ENCODE measurements at regions not wholly inside any gene's neighbourhood (a gene's known extent, or its start where the extent isn't known, plus 50 kb on each side); places are given as distances from the start of the nearest gene placed in this dataset.
"Not testable (repeated sequence)": the region's sequence is repeated elsewhere in the genome, so short reads cannot be mapped to it uniquely, and the experiment has no call there.

GRCh38 chr4:10879411-10880110 lies 195.0 kb upstream of the CLNK start:
- DNase-seq: no peak

DNA sequence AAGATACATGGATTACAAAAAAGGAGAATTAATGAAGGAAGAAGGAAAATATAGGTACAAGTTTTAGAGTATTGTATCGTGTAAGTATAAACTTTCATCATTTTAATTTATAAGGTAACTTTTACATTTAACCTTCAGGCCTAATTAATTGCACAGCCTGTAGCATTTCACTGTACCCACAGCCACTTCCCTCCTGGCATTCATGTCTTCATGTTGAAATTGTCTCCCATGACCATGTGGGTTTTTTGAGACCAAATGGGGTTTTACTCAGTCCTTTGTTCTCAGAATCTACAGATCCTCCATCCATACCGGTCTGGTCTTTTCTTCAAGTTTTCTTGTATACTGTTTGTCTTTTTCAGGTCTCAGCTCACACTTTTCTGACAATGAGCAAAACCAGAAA lies 194.3 kb upstream of the CLNK start:
- no peak for DNase-seq

GRCh38 chr4:10877076-10877475 lies 192.5 kb upstream of the CLNK start:
- no peak for DNase-seq

DNA sequence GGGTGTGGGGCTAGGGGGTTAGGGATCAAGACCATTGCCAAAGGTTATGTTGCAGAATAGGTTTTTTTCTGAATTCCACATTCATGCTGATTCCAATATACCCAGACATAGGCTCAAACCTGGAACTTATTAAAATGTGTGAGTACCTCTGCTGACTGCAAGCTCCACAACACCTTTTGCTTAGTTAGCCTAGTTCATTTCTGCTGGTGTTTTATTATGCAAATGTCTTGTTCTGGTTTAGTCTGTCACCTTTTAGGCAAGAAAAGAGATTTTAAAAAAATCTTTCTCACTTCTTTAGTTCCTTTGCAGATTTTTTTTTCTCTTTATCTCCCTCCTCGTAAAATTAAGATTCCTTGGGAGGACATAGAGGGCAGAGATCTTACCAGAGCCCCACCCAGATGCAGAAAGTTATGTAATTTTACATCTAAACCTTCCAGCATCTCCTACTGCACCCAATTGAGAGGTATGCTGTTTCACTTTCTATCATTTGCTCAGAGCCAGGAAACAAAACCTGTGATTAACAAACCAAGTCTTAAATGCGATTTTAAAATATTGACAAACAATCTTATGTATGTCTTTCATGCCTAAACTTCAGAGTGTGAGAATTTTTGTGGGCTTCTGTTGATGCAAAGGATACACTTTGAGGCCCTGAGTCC lies 190.7 kb upstream of the CLNK start:
- no peak for DNase-seq

GRCh38 chr4:10873809-10874208 lies 189.2 kb upstream of the CLNK start:
- no peak for DNase-seq

- no peak for DNase-seq
Measured at GRCh38 chr4:10872833-10873517, 188.4 kb upstream of the CLNK start.

DNA sequence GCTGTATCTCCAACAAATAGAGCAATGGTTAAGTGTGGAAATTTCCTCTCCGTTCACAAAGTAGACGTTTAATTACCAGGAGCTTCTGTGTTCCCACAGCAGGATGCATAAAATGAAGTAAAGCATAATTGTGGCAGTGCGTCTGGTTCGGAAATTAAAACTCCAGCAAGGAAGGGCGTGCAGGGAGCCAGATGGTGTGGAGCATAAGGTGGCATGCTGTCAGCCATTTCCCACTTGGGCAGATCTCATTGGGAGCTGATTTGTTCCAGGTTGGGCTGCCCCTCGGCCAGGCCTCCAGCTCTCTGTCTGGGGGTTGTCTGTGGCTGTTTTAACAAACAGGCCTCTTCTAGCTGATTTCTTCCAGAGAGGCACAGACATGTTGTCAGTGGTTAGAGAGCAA lies 182.1 kb upstream of the CLNK start:
- no peak for DNase-seq

GRCh38 chr4:10861036-10861435 lies 176.5 kb upstream of the CLNK start:
- DNase-seq: no peak

GRCh38 chr4:10856271-10856782 lies 171.8 kb upstream of the CLNK start:
- no peak for DNase-seq

DNA sequence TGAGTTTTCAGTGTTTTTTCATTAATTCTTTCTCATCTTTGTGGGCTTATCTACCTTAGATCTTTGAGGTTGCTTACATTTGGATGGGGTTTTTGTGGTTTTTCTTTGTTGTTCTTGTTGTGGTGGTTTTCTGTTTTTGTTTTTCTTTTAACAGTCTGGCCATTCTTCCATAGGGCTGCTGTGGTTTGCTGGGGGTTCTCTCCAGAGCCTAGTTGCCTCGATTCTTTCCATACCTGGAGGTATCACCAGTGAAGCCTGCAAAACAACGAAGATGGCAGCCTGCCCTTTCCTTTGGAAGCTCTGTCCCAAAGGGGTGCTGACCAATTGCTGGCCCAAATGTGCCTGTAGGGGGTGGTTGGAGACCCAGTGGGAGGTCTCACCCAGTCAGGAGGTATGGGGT lies 168.6 kb upstream of the CLNK start:
- no peak for DNase-seq

DNA sequence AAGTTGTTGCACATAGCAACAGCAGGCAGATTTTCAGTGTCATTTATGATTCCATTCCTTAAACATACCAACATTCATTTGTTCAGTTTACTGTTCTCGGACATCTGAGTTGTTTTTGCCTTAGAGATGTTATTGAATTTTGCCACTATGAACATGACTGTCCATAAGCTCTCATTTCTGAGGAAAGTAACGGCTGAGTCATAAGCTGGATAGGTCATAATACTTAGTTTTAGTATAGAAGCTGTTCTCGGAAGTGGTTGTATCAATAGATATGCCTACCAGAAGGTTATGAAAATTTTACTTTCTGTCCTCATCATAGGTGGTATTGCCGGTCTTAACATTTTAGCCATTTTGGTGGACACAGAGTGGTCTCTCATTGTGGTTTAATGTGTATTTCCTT lies 157.1 kb upstream of the CLNK start:
- no peak for DNase-seq

DNA sequence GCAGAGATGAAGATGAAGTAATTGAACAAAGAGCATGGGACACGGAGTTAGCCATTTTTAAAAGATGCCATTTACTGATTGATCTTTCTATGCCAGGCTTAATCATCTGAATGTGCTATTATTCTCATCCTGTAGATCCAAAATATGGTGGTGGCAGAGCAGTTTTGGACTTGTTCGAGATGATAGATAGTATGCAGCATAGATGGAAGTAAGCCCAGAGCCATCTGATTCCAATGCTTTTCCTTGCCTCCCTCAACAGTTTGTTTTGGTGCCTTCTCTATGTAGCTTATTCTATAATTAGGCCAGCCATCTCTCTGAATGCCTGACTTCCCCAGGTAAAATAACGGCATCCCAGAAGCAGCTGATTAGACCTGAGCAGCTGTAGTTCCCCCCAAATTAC lies 152.6 kb upstream of the CLNK start:
- no peak for DNase-seq

GRCh38 chr4:10832806-10833628 lies 148.4 kb upstream of the CLNK start:
- DNase-seq: no peak

GRCh38 chr4:10831727-10832408 lies 147.3 kb upstream of the CLNK start:
- DNase-seq: no peak

- not testable (repeated sequence) for DNase-seq
Measured at GRCh38 chr4:10828918-10829538, 144.5 kb upstream of the CLNK start.

GRCh38 chr4:10821826-10822225 lies 137.3 kb upstream of the CLNK start:
- DNase-seq: no peak

- no peak for DNase-seq
Measured at GRCh38 chr4:10816571-10816970, 132.0 kb upstream of the CLNK start.

DNA sequence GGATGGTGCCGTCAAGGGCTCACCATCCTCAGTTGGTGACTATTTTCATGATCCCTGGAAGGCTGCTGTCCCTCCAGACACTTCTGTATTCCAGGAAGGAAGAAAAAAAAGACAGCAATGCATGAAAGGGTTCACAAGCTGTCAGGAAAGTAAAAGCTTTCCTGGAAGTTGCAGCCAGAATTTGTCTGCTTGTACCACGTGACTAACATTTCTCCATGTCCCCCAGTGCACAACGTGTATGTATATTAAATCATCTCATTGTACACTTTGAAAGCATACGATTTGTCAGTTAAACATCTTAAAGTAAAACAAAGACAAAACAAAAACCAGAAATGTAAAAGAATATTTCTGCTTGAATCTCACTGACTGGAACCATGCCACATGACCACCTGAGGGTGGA lies 127.4 kb upstream of the CLNK start:
- DNase-seq: no peak

DNA sequence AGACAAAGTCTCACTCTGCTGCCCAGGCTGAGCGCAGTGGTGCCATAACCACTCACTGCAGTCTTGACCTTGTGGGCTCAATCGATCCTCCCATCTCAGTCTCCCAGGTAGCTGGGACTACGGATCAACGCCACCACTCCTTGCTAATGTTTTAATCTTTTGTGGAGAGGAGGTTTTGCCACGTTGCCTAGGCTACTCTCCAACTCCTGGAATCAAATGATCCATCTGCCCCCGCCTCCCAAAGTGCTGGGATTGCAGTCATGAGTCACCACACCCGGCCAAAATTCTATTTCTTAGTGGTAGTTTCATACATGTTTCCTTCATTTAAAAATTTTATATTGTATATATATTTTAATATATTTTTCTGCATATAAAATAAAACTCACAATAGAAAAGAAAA lies 125.8 kb upstream of the CLNK start:
- no peak for DNase-seq

DNA sequence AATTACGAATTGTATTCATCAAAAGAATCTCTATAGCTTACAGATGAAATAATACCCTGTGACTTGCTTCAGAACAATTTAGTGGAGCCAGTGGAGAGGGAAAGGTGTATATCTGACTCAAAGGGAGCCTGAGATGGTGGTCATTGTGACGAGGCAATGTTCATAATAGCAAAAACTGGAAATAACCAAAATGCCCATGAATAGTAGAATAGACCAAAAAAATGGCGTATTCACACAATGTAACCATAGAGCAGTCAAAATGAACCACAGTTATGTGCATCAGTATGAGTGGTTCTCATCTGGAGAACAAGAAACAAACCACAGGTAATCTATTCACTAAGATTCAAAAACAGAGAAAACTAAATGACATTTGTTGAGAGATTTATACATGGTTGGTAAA lies 125.3 kb upstream of the CLNK start:
- DNase-seq: no peak

DNA sequence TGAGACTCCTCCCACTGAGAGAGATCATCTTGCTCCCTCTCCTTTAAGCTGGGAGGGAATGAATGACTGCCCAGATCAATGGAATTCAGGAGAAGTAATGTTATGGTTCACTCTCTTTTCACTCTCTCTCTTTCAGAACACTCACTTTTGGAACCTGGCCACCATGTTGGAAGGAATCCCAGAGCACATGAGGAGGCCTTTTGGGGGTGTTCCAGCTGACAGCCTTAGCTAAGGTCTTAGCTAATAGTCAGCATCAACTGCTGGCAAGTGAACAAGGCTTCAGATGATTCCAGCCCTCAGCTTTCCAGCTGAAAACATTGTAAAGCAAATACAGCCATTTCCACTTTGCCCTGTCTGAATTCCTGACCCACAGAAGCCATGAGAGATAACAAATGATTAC lies 124.0 kb upstream of the CLNK start:
- no peak for DNase-seq
